ENCODE measurements at regions not wholly inside any gene's neighbourhood (a gene's known extent, or its start where the extent isn't known, plus 50 kb on each side); places are given as distances from the start of the nearest gene placed in this dataset.
"Not testable (repeated sequence)": the region's sequence is repeated elsewhere in the genome, so short reads cannot be mapped to it uniquely, and the experiment has no call there.

GRCh38 chr4:162837679-162838078, 329.0 kb downstream of the NAF1 start:
- TF ChIP-seq PAX5 (IDR thresholded peaks at IDR 0.05; ENCODE audit: insufficient read depth, low read length, severe bottlenecking) (no peak), POLR2A (IDR thresholded peaks at IDR 0.05; ENCODE audit: low read depth, low read length) (no peak), POLR2AphosphoS5 (IDR thresholded peaks at IDR 0.05; ENCODE audit: low read depth, low read length) (no peak), TAF1 (IDR thresholded peaks at IDR 0.05; ENCODE audit: low read depth, low read length) (no peak), SPI1 (IDR thresholded peaks at IDR 0.05; ENCODE audit: low read depth, low read length) (no peak), POU2F2 (IDR thresholded peaks at IDR 0.05; ENCODE audit: low read depth, low read length) (no peak)
- no peak for FAIRE-seq

DNA sequence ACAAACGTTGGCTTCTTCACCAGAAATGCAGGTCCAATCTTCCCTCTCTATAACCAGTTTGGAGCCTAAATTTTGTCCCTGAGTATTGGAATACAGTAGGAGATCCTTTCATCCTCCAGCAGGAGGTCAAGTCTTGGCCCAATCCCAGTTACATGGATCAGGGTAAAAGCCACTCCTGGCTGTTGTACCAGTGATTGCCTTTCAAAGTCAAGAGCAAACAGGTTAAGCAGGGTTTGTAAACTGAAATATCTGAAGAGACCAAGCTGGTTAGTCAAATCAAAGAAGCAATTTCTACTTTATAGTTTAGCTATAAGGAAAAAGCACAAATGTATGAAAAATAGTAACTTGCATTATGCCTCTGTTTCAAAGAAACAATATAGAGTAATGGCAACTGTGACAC, 329.4 kb downstream of the NAF1 start:
- FAIRE-seq: no peak
- DNase-seq (ENCODE audit: insufficient read length, low spot score): no peak
- TF ChIP-seq TAF1 (IDR thresholded peaks at IDR 0.05; ENCODE audit: low read depth, low read length): no peak
- TF ChIP-seq POU2F2 (IDR thresholded peaks at IDR 0.05; ENCODE audit: low read depth, low read length): no peak
- TF ChIP-seq PAX5 (IDR thresholded peaks at IDR 0.05; ENCODE audit: insufficient read depth, low read length, severe bottlenecking): no peak
- no peak for TF ChIP-seq SPI1 (IDR thresholded peaks at IDR 0.05; ENCODE audit: low read depth, low read length)
- no peak for TF ChIP-seq POLR2A (IDR thresholded peaks at IDR 0.05; ENCODE audit: low read depth, low read length)
- no peak for TF ChIP-seq POLR2AphosphoS5 (IDR thresholded peaks at IDR 0.05; ENCODE audit: low read depth, low read length)

More at GRCh38 chr4:162837679-162838078, 329.0 kb downstream of the NAF1 start:
- DNase-seq (ENCODE audit: insufficient read length, low spot score): no peak

DNA sequence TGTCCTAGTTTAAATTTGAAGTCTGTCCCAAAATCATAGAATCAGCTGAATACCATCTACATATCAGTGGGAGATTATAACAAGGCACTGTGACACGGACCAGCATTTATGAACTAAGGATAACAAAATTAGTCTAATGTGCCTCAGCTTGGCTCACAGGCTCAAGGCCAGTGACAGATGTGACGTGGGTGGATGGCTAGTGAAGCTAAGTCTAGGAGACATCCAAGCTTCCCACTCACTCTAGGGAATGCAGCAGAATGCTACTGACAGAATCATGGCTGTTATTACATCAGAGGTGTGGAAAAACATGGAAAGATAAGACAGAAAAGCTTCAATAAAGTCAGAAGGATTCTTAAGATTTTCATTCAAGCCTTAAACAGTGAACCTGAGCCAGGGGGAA, 329.9 kb downstream of the NAF1 start:
- no peak for TF ChIP-seq POLR2AphosphoS5 (IDR thresholded peaks at IDR 0.05; ENCODE audit: low read depth, low read length)
- TF ChIP-seq TAF1 (IDR thresholded peaks at IDR 0.05; ENCODE audit: low read depth, low read length): no peak
- TF ChIP-seq POLR2A (IDR thresholded peaks at IDR 0.05; ENCODE audit: low read depth, low read length): no peak
- TF ChIP-seq SPI1 (IDR thresholded peaks at IDR 0.05; ENCODE audit: low read depth, low read length): no peak
- TF ChIP-seq PAX5 (IDR thresholded peaks at IDR 0.05; ENCODE audit: insufficient read depth, low read length, severe bottlenecking): no peak
- TF ChIP-seq POU2F2 (IDR thresholded peaks at IDR 0.05; ENCODE audit: low read depth, low read length): no peak
- DNase-seq (ENCODE audit: insufficient read length, low spot score) (no peak), FAIRE-seq (no peak)

DNA sequence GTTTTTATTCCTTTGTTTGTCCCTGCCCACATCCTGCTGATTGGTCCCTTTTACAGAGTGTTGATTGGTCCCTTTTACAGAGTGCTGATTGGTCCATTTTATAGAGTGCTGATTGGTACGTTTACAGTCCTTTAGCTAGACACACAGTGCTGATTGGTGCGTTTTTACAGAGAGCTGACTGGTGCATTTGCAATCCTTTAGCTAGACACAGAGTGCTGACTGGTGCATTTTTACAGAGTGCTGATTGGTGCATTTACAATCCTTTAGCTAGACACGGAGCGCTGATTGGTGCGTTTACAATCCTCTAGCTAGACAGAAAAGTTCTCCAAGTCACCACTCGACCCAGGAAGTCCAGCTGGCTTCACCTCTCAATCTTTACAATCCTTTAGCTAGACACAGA, 330.4 kb downstream of the NAF1 start:
- DNase-seq (ENCODE audit: insufficient read length, low spot score); FAIRE-seq: not testable (repeated sequence)

DNA sequence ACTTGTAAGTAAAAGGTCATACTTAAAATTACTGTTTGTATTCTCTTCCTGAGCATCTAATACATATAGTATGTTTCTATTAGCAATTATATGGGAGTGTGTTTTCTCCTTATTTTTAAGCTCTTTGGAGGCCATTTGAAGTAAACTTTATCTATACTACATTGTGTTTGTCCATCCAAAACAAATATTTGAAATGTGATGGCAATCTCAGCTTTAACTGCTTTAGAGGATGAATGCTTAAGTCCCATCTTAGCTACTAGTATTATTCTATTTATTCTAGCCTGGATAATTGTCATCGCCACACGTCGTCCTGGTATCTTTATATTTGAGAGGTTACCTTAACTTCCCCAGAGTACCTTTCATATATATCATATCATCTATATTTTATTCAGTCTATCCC, 335.8 kb downstream of the NAF1 start:
- FAIRE-seq (no peak), DNase-seq (ENCODE audit: insufficient read length, low spot score) (no peak)
- TF ChIP-seq POLR2A (IDR thresholded peaks at IDR 0.05; ENCODE audit: low read depth, low read length) (no peak), TAF1 (IDR thresholded peaks at IDR 0.05; ENCODE audit: low read depth, low read length) (no peak), POU2F2 (IDR thresholded peaks at IDR 0.05; ENCODE audit: low read depth, low read length) (no peak), SPI1 (IDR thresholded peaks at IDR 0.05; ENCODE audit: low read depth, low read length) (no peak), POLR2AphosphoS5 (IDR thresholded peaks at IDR 0.05; ENCODE audit: low read depth, low read length) (no peak), PAX5 (IDR thresholded peaks at IDR 0.05; ENCODE audit: insufficient read depth, low read length, severe bottlenecking) (no peak)

GRCh38 chr4:162817374-162817773, 349.3 kb downstream of the NAF1 start:
- FAIRE-seq; DNase-seq (ENCODE audit: insufficient read length, low spot score): not testable (repeated sequence)

DNA sequence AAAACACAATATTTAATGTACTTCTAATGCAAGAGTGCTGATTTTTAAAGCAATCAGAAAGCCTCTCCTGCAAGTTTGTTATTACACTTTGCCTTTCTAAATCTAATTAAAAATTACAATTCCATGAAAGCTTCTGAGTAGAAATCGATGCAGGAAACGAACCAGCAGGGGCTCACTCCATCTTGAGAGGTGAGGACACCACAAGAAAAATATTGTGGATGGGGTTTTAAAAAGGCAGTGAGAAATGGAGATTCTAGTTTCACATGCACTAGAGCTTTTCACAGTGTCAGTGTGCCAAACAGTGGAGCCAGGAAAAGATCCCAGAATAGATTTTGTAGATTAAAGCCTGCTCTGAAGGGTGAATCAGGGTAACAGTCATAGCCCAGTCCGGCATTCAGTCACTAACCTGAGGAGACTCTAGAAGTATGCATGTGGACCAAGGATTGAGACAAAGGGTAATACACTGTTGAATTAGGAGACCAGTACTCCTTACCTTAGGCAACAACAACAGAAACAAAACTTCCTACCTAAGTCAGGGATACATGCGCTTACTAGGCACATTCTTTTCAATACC, 362.3 kb downstream of the NAF1 start:
- DNase-seq (ENCODE audit: insufficient read length, low spot score) (no peak), FAIRE-seq (no peak)
- TF ChIP-seq POLR2A (IDR thresholded peaks at IDR 0.05; ENCODE audit: low read depth, low read length): no peak
- TF ChIP-seq TAF1 (IDR thresholded peaks at IDR 0.05; ENCODE audit: low read depth, low read length): no peak
- no peak for TF ChIP-seq PAX5 (IDR thresholded peaks at IDR 0.05; ENCODE audit: insufficient read depth, low read length, severe bottlenecking)

DNA sequence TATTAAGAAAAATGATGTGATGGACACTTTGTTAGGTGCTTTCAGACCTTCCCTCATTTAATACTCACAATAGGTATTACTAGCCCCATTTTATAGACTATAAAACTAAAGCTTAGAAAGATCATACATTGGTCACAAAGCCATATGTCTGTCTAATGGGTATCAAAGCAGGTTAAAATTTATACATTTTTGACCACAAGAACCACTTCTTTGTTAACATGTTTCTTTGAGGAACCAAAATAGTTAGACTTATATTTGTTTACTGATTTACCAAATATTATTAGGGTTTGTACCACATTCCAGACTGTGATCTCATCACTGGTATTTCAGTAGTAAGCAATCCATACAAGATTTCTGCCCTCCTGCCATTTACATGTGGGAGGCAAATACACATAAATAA, 363.3 kb downstream of the NAF1 start:
- no peak for DNase-seq (ENCODE audit: insufficient read length, low spot score)
- no peak for TF ChIP-seq POLR2AphosphoS5 (IDR thresholded peaks at IDR 0.05; ENCODE audit: low read depth, low read length)
- TF ChIP-seq PAX5 (IDR thresholded peaks at IDR 0.05; ENCODE audit: insufficient read depth, low read length, severe bottlenecking): no peak
- no peak for TF ChIP-seq TAF1 (IDR thresholded peaks at IDR 0.05; ENCODE audit: low read depth, low read length)
- TF ChIP-seq SPI1 (IDR thresholded peaks at IDR 0.05; ENCODE audit: low read depth, low read length): no peak
- TF ChIP-seq POLR2A (IDR thresholded peaks at IDR 0.05; ENCODE audit: low read depth, low read length): no peak
- TF ChIP-seq POU2F2 (IDR thresholded peaks at IDR 0.05; ENCODE audit: low read depth, low read length): no peak
- no peak for FAIRE-seq

DNA sequence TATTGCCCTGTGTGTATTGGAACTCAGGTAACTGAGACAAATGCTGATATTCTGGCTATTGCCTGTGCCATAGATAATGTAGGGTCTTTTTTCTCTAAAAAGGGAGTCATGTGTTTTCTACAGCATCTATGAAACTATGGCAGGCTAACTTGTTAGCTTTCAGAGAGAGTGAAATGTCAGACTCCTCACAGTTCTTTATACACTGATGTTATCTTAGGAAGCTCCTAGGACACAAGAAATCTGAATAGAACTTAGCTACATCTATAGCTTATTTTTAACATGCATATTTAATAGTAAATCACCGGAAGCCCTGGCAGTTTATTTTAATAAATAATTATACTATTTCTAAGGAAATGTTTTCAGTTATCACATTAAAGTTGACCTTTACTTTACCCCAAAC, 369.6 kb downstream of the NAF1 start:
- FAIRE-seq: no peak
- TF ChIP-seq PAX5 (IDR thresholded peaks at IDR 0.05; ENCODE audit: insufficient read depth, low read length, severe bottlenecking) (no peak), POLR2AphosphoS5 (IDR thresholded peaks at IDR 0.05; ENCODE audit: low read depth, low read length) (no peak), SPI1 (IDR thresholded peaks at IDR 0.05; ENCODE audit: low read depth, low read length) (no peak)
- DNase-seq (ENCODE audit: insufficient read length, low spot score): no peak

DNA sequence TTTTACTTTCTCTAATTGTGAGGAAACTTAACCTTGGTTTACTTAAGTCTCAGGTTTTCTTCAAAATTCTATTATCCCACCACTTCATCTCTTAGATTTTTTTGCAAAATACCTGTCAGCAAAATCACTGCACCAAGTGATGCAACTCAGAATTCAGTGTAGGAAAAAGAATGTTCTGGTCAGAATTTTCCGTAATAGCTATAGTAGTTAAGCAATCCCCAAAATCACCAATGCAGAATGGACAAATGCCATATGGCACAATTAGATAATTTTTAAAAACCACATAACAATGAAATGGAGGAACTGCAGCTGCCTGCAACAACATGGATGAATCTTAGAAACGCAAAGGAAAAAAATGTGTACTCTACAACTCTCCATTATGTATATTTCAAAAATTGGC, 373.1 kb downstream of the NAF1 start:
- DNase-seq (ENCODE audit: insufficient read length, low spot score) (no peak), FAIRE-seq (no peak)
- TF ChIP-seq POLR2A (IDR thresholded peaks at IDR 0.05; ENCODE audit: low read depth, low read length): no peak
- TF ChIP-seq PAX5 (IDR thresholded peaks at IDR 0.05; ENCODE audit: insufficient read depth, low read length, severe bottlenecking): no peak
- TF ChIP-seq POU2F2 (IDR thresholded peaks at IDR 0.05; ENCODE audit: low read depth, low read length): no peak
- no peak for TF ChIP-seq SPI1 (IDR thresholded peaks at IDR 0.05; ENCODE audit: low read depth, low read length)
- TF ChIP-seq POLR2AphosphoS5 (IDR thresholded peaks at IDR 0.05; ENCODE audit: low read depth, low read length): no peak
- TF ChIP-seq TAF1 (IDR thresholded peaks at IDR 0.05; ENCODE audit: low read depth, low read length): no peak

- no peak for DNase-seq (ENCODE audit: insufficient read length, low spot score)
- no peak for FAIRE-seq
- TF ChIP-seq SPI1 (IDR thresholded peaks at IDR 0.05; ENCODE audit: low read depth, low read length) (no peak), POU2F2 (IDR thresholded peaks at IDR 0.05; ENCODE audit: low read depth, low read length) (no peak), PAX5 (IDR thresholded peaks at IDR 0.05; ENCODE audit: insufficient read depth, low read length, severe bottlenecking) (no peak)
These were observed 373.7 kb downstream of the NAF1 start for GRCh38 chr4:162793004-162793403.

Data from GM12891 (cell line).